ENCODE measurements at regions not wholly inside any gene's neighbourhood (a gene's known extent, or its start where the extent isn't known, plus 50 kb on each side); places are given as distances from the start of the nearest gene placed in this dataset.

DNA sequence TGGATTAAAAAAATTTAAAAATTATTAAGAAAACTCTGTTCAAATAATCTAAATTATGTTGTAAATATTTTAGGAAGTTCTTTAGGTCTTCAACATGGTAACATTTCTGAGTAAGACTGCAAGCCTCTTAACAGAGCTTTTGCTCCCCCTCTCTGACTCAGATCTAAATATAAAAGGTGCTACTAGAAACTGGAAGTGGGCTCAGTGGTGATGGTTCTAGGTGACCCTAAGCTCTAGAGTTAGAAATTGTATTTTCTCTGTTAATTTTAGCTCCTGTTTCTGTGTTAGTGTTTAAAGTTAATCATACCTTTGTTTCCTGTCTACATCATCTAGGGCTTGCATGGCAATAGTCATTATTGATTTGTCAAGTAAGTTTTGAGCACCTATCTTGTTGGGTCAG, 159.9 kb upstream of the MEIS2 start:
- no peak for TF ChIP-seq CTCF (IDR thresholded peaks at IDR 0.05; ENCODE audit: insufficient read depth, low read length, poor library complexity, severe bottlenecking)
- no peak for DNase-seq (ENCODE audit: extremely low read depth, insufficient read length)
- Histone ChIP-seq H3K27me3 (replicated peaks; ENCODE audit: control insufficient read depth, insufficient read depth, low read length) (no peaks in the 10 kb centered on the region), H3K36me3 (ENCODE audit: control insufficient read depth, insufficient read depth, low read length) (no peaks in the 10 kb centered on the region), H3K4me3 (replicated peaks; ENCODE audit: low read depth, low read length) (no peak overlapping the region)

DNA sequence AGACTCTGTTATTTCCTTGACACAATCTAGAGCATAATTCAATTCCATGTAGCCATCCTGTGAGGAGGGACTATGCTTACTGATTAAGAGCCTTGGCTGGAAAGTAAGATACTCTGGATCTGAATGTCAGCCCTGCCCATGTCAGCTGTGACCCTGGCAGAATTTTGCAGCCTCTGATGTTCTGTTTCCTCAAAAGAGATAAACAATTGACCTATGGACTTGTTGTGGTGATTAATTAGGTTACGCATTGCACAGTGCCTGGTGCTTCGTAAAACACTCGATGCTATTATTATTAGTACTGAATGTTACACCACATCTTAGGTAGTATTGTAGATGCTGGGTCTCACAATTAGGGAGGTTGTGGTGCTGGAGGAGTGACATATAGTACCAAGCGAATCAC, 161.3 kb upstream of the MEIS2 start:
- H3K4me3 ChIP-seq (replicated peaks; ENCODE audit: low read depth, low read length) = no peak overlapping the region

GRCh38 chr15:37262922-37263608, 162.7 kb upstream of the MEIS2 start:
- no peak for DNase-seq (ENCODE audit: extremely low read depth, insufficient read length)
- Histone ChIP-seq H3K27me3 (replicated peaks; ENCODE audit: control insufficient read depth, insufficient read depth, low read length) (no peaks in the 10 kb centered on the region), H3K4me3 (replicated peaks; ENCODE audit: low read depth, low read length) (no peak overlapping the region), H3K36me3 (ENCODE audit: control insufficient read depth, insufficient read depth, low read length) (no peaks in the 10 kb centered on the region)
- TF ChIP-seq CTCF (IDR thresholded peaks at IDR 0.05; ENCODE audit: insufficient read depth, low read length, poor library complexity, severe bottlenecking) = no peak

More for the DNA sequence above, 161.3 kb upstream of the MEIS2 start:
- Histone ChIP-seq H3K36me3 (ENCODE audit: control insufficient read depth, insufficient read depth, low read length) (no peaks in the 10 kb centered on the region), H3K27me3 (replicated peaks; ENCODE audit: control insufficient read depth, insufficient read depth, low read length) (no peaks in the 10 kb centered on the region)
- DNase-seq (ENCODE audit: extremely low read depth, insufficient read length) = no peak
- no peak for TF ChIP-seq CTCF (IDR thresholded peaks at IDR 0.05; ENCODE audit: insufficient read depth, low read length, poor library complexity, severe bottlenecking)

DNA sequence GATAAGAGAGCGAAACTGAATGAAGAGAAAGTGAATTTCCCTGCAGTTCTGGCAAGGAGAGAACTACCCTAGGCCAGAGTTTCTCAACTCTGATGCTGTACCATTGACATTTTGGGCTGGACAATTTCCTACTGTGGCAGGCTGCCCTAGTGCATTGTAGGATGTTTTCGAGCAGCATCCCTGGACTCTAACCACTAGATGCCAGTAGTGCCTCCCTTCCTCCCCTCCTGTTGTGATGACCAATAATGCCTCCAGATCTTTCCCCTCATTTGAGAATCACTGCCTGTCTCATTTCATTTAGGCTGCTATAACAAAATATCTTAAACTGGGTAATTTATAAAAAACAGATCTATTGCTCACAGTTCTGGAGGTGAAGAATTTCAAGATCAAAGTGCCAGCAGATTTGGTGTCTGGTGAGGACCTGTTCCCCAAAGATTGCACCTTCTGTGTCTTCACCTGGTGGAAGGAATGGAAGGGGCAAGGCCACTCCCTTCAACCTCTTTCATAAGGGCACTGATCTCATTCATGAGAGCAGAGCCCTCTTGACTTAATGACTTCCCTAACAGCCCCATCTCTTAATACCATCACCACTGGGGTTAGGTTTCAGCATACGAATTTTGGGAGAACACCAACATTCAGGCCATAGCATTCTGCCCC, 188.9 kb upstream of the MEIS2 start:
- Histone ChIP-seq H3K36me3 (ENCODE audit: control insufficient read depth, insufficient read depth, low read length) (no peaks in the 10 kb centered on the region), H3K4me3 (replicated peaks; ENCODE audit: low read depth, low read length) (no peak overlapping the region), H3K27me3 (replicated peaks; ENCODE audit: control insufficient read depth, insufficient read depth, low read length) (no peaks in the 10 kb centered on the region)
- DNase-seq (ENCODE audit: extremely low read depth, insufficient read length) = no peak
- peak; percentile 16 for TF ChIP-seq CTCF (IDR thresholded peaks at IDR 0.05; ENCODE audit: insufficient read depth, low read length, poor library complexity, severe bottlenecking)

DNA sequence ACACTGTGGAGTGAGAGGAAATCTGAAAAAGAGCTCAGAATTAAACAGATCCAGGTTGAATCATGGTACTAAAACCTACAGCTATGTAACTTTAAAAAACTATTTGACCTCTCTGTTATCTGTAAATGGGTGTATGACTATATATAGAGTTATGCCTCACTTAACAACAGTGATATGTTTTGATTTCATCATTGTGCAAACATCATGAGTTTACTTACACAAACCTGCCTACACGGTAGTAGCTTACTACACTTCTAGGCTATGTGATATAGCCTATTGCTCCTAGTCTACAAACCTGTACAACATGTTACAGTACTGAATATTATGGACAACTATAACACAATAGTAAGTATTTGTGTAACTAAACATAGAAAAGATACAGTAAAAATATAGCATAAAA, 191.6 kb upstream of the MEIS2 start:
- H3K36me3 ChIP-seq (ENCODE audit: control insufficient read depth, insufficient read depth, low read length) = no peaks in the 10 kb centered on the region
- no peak for TF ChIP-seq CTCF (IDR thresholded peaks at IDR 0.05; ENCODE audit: insufficient read depth, low read length, poor library complexity, severe bottlenecking)
- H3K4me3 ChIP-seq (replicated peaks; ENCODE audit: low read depth, low read length) = no peak overlapping the region
- no peak for DNase-seq (ENCODE audit: extremely low read depth, insufficient read length)
- H3K27me3 ChIP-seq (replicated peaks; ENCODE audit: control insufficient read depth, insufficient read depth, low read length) = no peaks in the 10 kb centered on the region

Data from GM06990 (cell line).